Stimulated activated CD4-positive, alpha-beta T cell treated with anti-CD3 and anti-CD28 coated beads, Interleukin-1b, Interleukin-23, amount 100 ng/mL, for 4 hours (primary cell): ENCODE measurements at regions not wholly inside any gene's neighbourhood (a gene's known extent, or its start where the extent isn't known, plus 50 kb on each side); places are given as distances from the start of the nearest gene placed in this dataset.
"Not testable (repeated sequence)": the region's sequence is repeated elsewhere in the genome, so short reads cannot be mapped to it uniquely, and the experiment has no call there.

ENCODE experiments used
- DNase-seq, 2 donors: peaks; one replicate each; pipeline ENCODE4 v3.0.0-alpha.2; 2020; ENCODE audit warnings: low read depth in 2 of 2

GRCh38 chr2:7641272-7641671 is 724.1 kb downstream of the RNF144A start:
- not testable (repeated sequence) for DNase-seq

GRCh38 chr2:7646024-7646423 is 728.8 kb downstream of the RNF144A start:
- no peak for DNase-seq

GRCh38 chr2:7646661-7647060 is 729.4 kb downstream of the RNF144A start:
- no peak for DNase-seq

GRCh38 chr2:7648221-7648795 is 731.1 kb downstream of the RNF144A start:
- no peak for DNase-seq

GRCh38 chr2:7649461-7650228 is 732.4 kb downstream of the RNF144A start:
- no peak for DNase-seq

GRCh38 chr2:7653617-7654016 is 736.4 kb downstream of the RNF144A start:
- DNase-seq: no peak

- DNase-seq: no peak
Observed at GRCh38 chr2:7655629-7656028, 738.4 kb downstream of the RNF144A start.

GRCh38 chr2:7657526-7657925 is 740.3 kb downstream of the RNF144A start:
- DNase-seq: not testable (repeated sequence)

GRCh38 chr2:7658486-7658885 is 741.3 kb downstream of the RNF144A start:
- DNase-seq: no peak

- no peak for DNase-seq
Observed at GRCh38 chr2:7660816-7661215, 743.6 kb downstream of the RNF144A start.

GRCh38 chr2:7661502-7661901 is 744.3 kb downstream of the RNF144A start:
- no peak for DNase-seq

- no peak for DNase-seq
Observed at GRCh38 chr2:7665880-7666279, 748.7 kb downstream of the RNF144A start.

- DNase-seq: no peak
Observed at GRCh38 chr2:7666596-7667259, 749.5 kb downstream of the RNF144A start.

- no peak for DNase-seq
Observed at GRCh38 chr2:7667260-7667757, 750.1 kb downstream of the RNF144A start.

- no peak for DNase-seq
Observed at GRCh38 chr2:7670905-7671641, 753.9 kb downstream of the RNF144A start.

GRCh38 chr2:7672027-7672684 is 754.9 kb downstream of the RNF144A start:
- peak; percentile 21 to 40 for DNase-seq

GRCh38 chr2:7672685-7673071 is 755.5 kb downstream of the RNF144A start:
- no peak for DNase-seq

GRCh38 chr2:7673101-7673500 is 755.9 kb downstream of the RNF144A start:
- DNase-seq: no peak

- DNase-seq: no peak
Observed at GRCh38 chr2:7673853-7674252, 756.6 kb downstream of the RNF144A start.

GRCh38 chr2:7674606-7675005 is 757.4 kb downstream of the RNF144A start:
- DNase-seq: no peak

GRCh38 chr2:7676714-7677113 is 759.5 kb downstream of the RNF144A start:
- no peak for DNase-seq
